NCI-H82 (cell line): ENCODE measurements at regions not wholly inside any gene's neighbourhood (a gene's known extent, or its start where the extent isn't known, plus 50 kb on each side); places are given as distances from the start of the nearest gene placed in this dataset.
"Not testable (repeated sequence)": the region's sequence is repeated elsewhere in the genome, so short reads cannot be mapped to it uniquely, and the experiment has no call there.

Source experiments
- DNase-seq: peaks from one replicate; lab custom pipeline; 2025; lab: John Stamatoyannopoulos, UW

DNA sequence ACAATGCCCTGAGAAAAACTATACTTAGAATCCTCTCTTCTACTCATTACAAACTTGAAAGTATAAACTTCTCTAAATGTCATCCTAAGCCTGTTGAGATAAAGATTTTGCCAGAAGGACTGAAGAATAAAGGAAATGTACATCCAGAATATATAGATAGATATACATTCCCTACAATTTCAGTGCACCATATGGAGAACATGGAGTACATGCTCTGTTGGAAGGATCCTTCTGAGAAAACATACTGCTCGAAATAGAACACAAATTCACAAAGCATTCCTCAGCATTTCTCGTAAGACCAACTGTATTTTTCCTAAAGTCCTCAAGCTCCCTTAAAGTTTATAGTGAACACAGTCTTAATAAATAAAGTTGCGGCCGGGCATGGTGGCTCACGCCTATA lies 69.7 kb upstream of the RASA1 start:
- DNase-seq, result no peak

DNA sequence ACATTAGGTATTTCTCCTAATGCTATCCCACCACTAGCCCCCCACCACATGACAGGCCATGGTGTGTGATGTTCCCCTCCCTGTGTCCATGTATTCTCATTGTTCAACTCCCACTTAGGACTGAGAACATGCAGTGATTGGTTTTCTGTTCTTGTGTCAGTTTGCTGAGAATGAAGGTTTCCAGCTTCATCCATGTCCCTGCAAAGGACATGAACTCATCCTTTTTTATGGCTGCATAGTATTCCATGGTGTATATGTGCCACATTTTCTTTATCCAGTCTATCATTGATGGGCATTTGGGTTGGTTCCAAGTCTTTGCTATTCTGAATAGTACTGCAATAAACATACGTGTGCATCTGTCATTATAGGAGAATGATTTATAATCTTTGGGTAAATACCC lies 68.4 kb upstream of the RASA1 start:
- not testable (repeated sequence) for DNase-seq

DNA sequence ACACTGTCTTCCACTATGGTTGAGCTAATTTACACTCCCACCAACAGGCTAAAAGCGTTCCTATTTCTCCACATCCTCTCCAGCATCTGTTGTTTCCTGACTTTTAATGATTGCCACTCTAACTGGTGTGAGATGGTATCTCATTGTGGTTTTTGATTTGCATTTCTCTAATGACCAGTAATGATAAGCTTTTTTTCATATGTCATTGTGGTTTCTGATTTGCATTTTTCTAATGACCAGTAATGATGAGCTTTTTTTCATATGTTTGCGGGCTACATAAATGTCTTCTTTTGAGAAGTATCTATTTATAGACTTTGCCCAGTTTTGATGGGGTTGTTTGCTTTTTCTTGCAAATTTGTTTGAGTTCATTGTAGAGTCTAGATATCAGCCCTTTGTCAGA lies 68.0 kb upstream of the RASA1 start:
- DNase-seq, result not testable (repeated sequence)

DNA sequence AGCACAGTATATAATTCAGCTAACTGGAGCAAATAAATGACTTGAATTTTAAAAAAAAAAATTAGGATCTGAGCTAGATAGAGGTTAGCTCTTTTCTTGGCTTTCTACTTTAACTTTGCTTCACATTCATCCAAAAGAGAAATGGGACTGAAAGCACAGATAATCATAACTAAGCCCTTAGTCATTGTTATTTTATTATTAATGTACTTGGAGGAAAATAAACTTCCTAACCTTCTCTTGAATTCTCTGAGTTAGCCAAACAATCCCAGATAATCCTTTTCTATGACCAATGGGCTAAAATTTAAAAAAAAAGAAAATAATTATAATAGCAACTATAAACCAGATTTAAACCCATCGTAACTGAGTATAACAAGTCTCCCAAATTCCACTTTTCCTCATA lies 57.6 kb upstream of the RASA1 start:
- no peak for DNase-seq

DNA sequence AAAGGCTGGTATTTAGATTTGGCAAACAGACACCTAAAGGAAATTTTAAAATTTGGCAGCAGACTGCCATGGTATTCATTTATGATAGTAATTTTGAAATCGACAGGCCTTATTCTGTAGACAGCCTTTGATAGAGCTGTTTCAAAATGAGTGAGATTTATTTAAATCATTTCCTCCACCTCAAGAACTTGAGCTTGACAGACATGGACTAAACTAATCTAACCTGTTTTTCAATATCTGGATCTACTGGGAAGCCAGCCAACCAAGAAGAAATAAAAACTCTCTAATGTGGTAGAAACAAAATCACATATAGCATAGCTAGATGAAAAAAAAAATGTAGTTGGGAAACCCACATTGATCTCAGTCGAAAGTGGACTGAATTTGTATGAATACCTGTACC lies 56.9 kb upstream of the RASA1 start:
- no peak for DNase-seq

DNA sequence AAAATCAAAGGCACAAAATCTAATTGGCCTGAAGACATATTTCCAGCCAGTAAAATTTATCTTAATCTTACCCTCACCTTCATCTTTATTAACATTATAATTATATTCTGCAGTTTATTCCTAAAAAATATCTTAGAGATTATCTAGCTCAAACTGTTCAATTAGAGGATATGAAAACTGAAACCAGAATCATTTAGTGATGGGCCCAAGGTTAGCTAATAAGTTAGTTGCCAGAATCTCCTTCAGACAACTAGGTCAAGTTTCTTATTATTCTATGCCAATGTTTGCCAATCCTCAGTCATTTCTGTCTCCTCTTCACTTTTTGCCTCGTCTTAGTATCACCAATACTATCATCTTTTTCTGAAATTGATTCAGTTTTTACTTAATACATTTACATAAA lies 56.0 kb upstream of the RASA1 start:
- DNase-seq, result no peak

DNA sequence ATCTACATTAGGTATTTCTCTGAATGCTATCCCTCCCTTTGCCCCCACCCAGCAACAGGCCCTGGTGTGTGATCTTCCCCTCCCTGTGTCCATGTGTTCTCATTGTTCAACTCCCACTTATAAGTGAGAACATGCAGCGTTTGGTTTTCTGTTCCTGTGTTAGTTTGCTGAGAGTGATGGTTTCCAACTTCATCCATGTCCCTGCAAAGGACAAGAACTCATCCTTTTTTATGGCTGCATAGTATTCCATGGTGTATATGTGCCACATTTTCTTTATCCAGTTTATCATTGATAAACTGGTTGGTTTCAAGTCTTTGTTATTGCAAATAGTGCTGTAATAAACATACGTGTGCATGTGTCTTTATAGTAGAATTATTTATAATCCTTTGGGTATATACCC lies 55.5 kb upstream of the RASA1 start:
- DNase-seq, result not testable (repeated sequence)

DNA sequence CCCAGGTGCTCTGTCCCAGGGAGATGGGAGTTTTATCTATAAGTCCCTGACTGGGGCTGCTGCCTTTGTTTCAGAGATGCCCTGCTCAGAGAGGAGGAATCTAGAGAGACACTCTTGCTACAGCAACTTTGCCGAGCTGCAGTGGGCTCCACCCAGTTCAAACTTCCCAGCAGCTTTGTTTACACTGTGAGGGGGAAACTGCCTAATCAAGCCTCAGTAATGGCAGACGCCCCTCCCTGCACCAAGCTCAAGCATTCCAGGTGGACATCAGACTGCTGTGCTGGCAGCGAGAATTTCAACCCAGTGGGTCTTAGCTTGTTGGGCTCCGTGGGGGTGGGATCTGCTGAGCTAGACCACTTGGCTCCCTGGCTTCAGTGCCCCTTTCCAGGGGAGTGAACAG lies 50.2 kb upstream of the RASA1 start:
- DNase-seq, result not testable (repeated sequence)
